Natural killer cell (primary cell): ENCODE measurements at regions not wholly inside any gene's neighbourhood (a gene's known extent, or its start where the extent isn't known, plus 50 kb on each side); places are given as distances from the start of the nearest gene placed in this dataset.
"Not testable (repeated sequence)": the region's sequence is repeated elsewhere in the genome, so short reads cannot be mapped to it uniquely, and the experiment has no call there.

Source experiments
- ATAC-seq, 3 donors: fragments of 150-1000 bp in 2 of 3; fragments of 200-7000 bp in 1 of 3; cut with Tn5 transposase; 1 replicate in 1 of 3; 2 replicates in 2 of 3; pipeline ENCODE4 v1.10.0; 2021; ENCODE audit warnings: mild to moderate bottlenecking in 2 of 3, moderate library complexity in 2 of 3
- DNase-seq, 2 donors: peaks; one replicate each; pipeline versions ENCODE4 v3.0.0 to v3.0.0-alpha.2; 2013 to 2021; ENCODE audit warnings: mixed read lengths in 1 of 2
- H3K27ac ChIP-seq: one replicate; pipeline ENCODE4 v1.5.1; 2013; ENCODE audit warnings: mild to moderate bottlenecking, low read length
- H3K27me3 ChIP-seq: one replicate; pipeline ENCODE4 v1.6.1; 2013; ENCODE audit warnings: low read length; ENCODE audit not compliant: control insufficient read depth, insufficient read depth
- H3K36me3 ChIP-seq: one replicate; pipeline ENCODE4 v1.6.1; 2013; ENCODE audit warnings: low read length; ENCODE audit not compliant: control insufficient read depth, insufficient read depth
- H3K4me1 ChIP-seq: one replicate; pipeline ENCODE4 v1.6.1; 2013; ENCODE audit warnings: low read length; ENCODE audit not compliant: control insufficient read depth, insufficient read depth
- H3K4me3 ChIP-seq: one replicate; pipeline ENCODE4 v1.5.1; 2013; ENCODE audit warnings: low read length
- H3K9me3 ChIP-seq: one replicate; pipeline ENCODE4 v1.6.1; 2013; ENCODE audit warnings: low read length; ENCODE audit not compliant: control insufficient read depth, insufficient read depth
- H3K27ac Mint-ChIP-seq, 2 donors: one replicate each; pipeline ENCODE4 v1.8.0; 2022; ENCODE audit warnings: mild to moderate bottlenecking in 2 of 2, mixed read lengths in 2 of 2, moderate library complexity in 1 of 2
- H3K27me3 Mint-ChIP-seq, 2 donors: one replicate each; pipeline ENCODE4 v1.8.0; 2022; ENCODE audit warnings: low read depth in 2 of 2, mixed read lengths in 2 of 2
- H3K36me3 Mint-ChIP-seq: one replicate; pipeline ENCODE4 v1.8.0; 2022; ENCODE audit warnings: mixed read lengths
- H3K4me1 Mint-ChIP-seq, 2 donors: one replicate each; pipeline ENCODE4 v1.8.0; 2022; ENCODE audit warnings: mixed read lengths in 2 of 2
- H3K4me3 Mint-ChIP-seq: one replicate; pipeline ENCODE4 v1.8.0; 2022; ENCODE audit warnings: mild to moderate bottlenecking, moderate library complexity, mixed read lengths
- H3K9me3 Mint-ChIP-seq, 2 donors: one replicate each; pipeline ENCODE4 v1.8.0; 2022; ENCODE audit warnings: mixed read lengths in 2 of 2
- WGBS: methylation state at CpG from one replicate; pipeline ENCODE4 v1.1.7; 2013; ENCODE audit warnings: missing lambda C conversion rate; ENCODE audit not compliant: insufficient coverage; 5-methylcytosine and 5-hydroxymethylcytosine counted together
- intact Hi-C: fragments of 100-400 bp; cut with micrococcal nuclease; formaldehyde crosslinking; loops from one replicate; pipeline ENCODE4 v1.14.2; 2022
- TF ChIP-seq, protein P1 (sequence below): fragments of 200-600 bp; IDR thresholded peaks from one replicate; pipeline ENCODE4 v1.8.0; 2022; ENCODE audit warnings: antibody characterized with exemption

DNA sequence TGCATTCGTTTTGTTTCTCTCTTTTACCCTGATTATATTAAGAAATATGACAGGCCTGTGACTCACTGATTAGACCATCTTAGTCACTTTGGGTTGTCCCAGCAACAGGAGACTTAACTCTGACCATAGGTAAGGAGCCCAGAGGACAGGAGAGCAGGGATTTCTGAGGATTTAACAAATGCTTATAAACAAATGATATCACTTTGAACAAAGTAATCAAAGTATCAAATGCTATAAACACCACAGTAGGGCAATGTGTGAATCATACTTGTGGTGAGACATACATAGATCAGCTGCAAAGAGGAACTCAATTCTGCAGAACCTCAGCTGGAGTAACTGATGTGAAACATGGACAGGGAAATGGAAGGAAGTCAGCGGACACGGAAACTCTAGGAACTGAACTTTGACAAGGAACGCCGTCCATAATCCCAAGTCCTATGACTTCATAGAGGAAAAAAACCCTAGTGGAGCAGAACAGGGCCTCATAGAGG is 190.6 kb upstream of the MSX2 start:
- H3K4me1 Mint-ChIP-seq, result no peaks in the 10 kb centered on the region
- H3K27ac ChIP-seq, result no peak overlapping the region
- ATAC-seq (no peak), DNase-seq (no peak)
- WGBS, result 38% methylated on average over 5 of the region's 5 CpGs
- TF ChIP-seq, protein P1, sequence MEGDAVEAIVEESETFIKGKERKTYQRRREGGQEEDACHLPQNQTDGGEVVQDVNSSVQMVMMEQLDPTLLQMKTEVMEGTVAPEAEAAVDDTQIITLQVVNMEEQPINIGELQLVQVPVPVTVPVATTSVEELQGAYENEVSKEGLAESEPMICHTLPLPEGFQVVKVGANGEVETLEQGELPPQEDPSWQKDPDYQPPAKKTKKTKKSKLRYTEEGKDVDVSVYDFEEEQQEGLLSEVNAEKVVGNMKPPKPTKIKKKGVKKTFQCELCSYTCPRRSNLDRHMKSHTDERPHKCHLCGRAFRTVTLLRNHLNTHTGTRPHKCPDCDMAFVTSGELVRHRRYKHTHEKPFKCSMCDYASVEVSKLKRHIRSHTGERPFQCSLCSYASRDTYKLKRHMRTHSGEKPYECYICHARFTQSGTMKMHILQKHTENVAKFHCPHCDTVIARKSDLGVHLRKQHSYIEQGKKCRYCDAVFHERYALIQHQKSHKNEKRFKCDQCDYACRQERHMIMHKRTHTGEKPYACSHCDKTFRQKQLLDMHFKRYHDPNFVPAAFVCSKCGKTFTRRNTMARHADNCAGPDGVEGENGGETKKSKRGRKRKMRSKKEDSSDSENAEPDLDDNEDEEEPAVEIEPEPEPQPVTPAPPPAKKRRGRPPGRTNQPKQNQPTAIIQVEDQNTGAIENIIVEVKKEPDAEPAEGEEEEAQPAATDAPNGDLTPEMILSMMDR, result no peak
- H3K4me3 ChIP-seq, result no peak overlapping the region
- H3K27me3 ChIP-seq, result no peaks in the 10 kb centered on the region
- H3K9me3 ChIP-seq, result no peaks in the 10 kb centered on the region
- H3K36me3 ChIP-seq, result no peaks in the 10 kb centered on the region
- no peaks in the 10 kb centered on the region for H3K9me3 Mint-ChIP-seq
- peaks cover 0 to 3% of the 10 kb centered on the region in 2 donors for H3K27me3 Mint-ChIP-seq
- H3K36me3 Mint-ChIP-seq, result no peaks in the 10 kb centered on the region
- H3K4me1 ChIP-seq, result no peaks in the 10 kb centered on the region
- H3K27ac Mint-ChIP-seq, result no peak overlapping the region
- no peak overlapping the region for H3K4me3 Mint-ChIP-seq
- intact Hi-C loops, result no loop called here

- no peaks in the 10 kb centered on the region for H3K4me1 Mint-ChIP-seq
- no peaks in the 10 kb centered on the region for H3K9me3 ChIP-seq
- 90% methylated on average over 3 of the region's 3 CpGs for WGBS
- H3K9me3 Mint-ChIP-seq, result peaks cover 0 to 2% of the 10 kb centered on the region in 2 donors
- no peak for DNase-seq
- no peak overlapping the region for H3K27ac ChIP-seq
- no peaks in the 10 kb centered on the region for H3K36me3 ChIP-seq
- H3K27me3 ChIP-seq, result no peaks in the 10 kb centered on the region
- no peak overlapping the region for H3K4me3 Mint-ChIP-seq
- no peak overlapping the region for H3K4me3 ChIP-seq
- intact Hi-C loops, result no loop called here
- ATAC-seq, result no peak
- no peak overlapping the region for H3K27ac Mint-ChIP-seq
- H3K4me1 ChIP-seq, result no peaks in the 10 kb centered on the region
- TF ChIP-seq, protein P1, result no peak
- peaks cover 0 to 5% of the 10 kb centered on the region in 2 donors for H3K27me3 Mint-ChIP-seq
- H3K36me3 Mint-ChIP-seq, result no peaks in the 10 kb centered on the region
These were observed 188.7 kb upstream of the MSX2 start for GRCh38 chr5:174535669-174536068.

DNA sequence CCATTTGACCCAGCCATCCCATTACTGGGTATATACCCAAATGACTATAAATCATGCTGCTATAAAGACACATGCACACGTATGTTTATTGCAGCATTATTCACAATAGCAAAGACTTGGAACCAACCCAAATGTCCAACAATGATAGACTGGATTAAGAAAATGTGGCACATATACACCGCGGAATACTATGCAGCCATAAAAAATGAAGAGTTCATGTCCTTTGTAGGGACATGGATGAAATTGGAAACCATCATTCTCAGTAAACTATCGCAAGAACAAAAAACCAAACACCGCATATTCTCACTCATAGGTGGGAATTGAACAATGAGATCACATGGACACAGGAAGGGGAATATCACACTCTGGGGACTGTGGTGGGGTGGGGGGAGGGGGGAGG is 184.6 kb upstream of the MSX2 start:
- WGBS, result no CpG with 5 or more reads among the region's 5 CpGs
- H3K27me3 ChIP-seq, H3K4me3 Mint-ChIP-seq, H3K4me1 Mint-ChIP-seq, DNase-seq, H3K27ac ChIP-seq, H3K36me3 ChIP-seq, H3K27ac Mint-ChIP-seq, H3K4me1 ChIP-seq, H3K9me3 ChIP-seq, H3K9me3 Mint-ChIP-seq, H3K27me3 Mint-ChIP-seq, H3K4me3 ChIP-seq, H3K36me3 Mint-ChIP-seq, intact Hi-C loops, ATAC-seq: not testable (repeated sequence)

DNA sequence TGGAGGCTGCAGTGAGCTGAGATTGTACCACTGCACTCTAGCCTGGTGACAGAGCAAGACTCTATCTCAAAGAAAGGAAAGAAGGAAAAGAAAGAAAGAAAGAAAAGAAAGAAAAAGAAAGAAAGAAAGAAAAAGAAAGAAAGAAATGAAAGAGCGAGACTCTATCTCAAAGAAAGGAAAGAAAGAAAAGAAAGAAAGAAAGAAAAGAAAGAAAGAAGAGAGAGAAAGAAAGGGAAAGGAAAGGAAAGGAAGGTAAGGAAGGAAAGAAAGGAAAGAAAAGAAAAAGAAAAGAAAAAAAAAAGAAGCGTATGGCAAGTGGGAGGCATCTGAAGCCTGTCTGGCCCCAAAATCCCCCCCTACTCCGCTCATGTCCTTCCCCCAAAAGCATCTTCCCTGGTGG is 182.3 kb upstream of the MSX2 start:
- Histone ChIP-seq H3K27me3 (no peaks in the 10 kb centered on the region), H3K27ac (no peak overlapping the region), H3K4me3 (no peak overlapping the region), H3K4me1 (no peaks in the 10 kb centered on the region), H3K36me3 (no peaks in the 10 kb centered on the region), H3K9me3 (no peaks in the 10 kb centered on the region)
- intact Hi-C loops, result no loop called here
- Mint-ChIP-seq H3K4me1 (no peaks in the 10 kb centered on the region), H3K9me3 (peaks cover 0 to 2% of the 10 kb centered on the region in 2 donors), H3K36me3 (no peaks in the 10 kb centered on the region), H3K4me3 (no peak overlapping the region), H3K27me3 (peaks cover 0 to 2% of the 10 kb centered on the region in 2 donors), H3K27ac (no peak overlapping the region)
- 96% methylated on average over 2 of the region's 3 CpGs for WGBS
- TF ChIP-seq, protein P1, result no peak
- ATAC-seq (no peak), DNase-seq (no peak)
